IMR-90 (cell line): ENCODE measurements at regions not wholly inside any gene's neighbourhood (a gene's known extent, or its start where the extent isn't known, plus 50 kb on each side); places are given as distances from the start of the nearest gene placed in this dataset.

ENCODE experiments used
- ATAC-seq: fragments of 200-7000 bp; cut with Tn5 transposase; 2 replicates; pipeline ENCODE4 v1.9.1; 2020; ENCODE audit warnings: low read depth, mild to moderate bottlenecking, moderate library complexity
- BruUV-seq: library from RNA; stranded (reverse); fragments of 400-500 nt; replicated peaks from 2 replicates; lab custom pipeline; 2021; lab: Mats Ljungman, UMichigan
- CTCF ChIA-PET: fragments of 300-600 bp; formaldehyde crosslinking; extraction: SDS; loops from one replicate; lab custom pipeline; 2021; ENCODE audit warnings: antibody characterized with exemption; lab: Yijun Ruan, JAX
- POLR2A ChIA-PET: fragments of 300-600 bp; sonication (Branson Sonifier 250); formaldehyde crosslinking; loops from one replicate; lab custom pipeline; 2022; ENCODE audit warnings: antibody characterized with exemption; ENCODE audit not compliant: unreplicated experiment; lab: Charles Lee
- DNase-seq: peaks from one replicate; pipeline ENCODE4 v3.0.0; 2013
- H2AFZ ChIP-seq: replicated peaks from 2 replicates; pipeline ENCODE3; 2013; ENCODE audit warnings: low read length, mild to moderate bottlenecking; ENCODE audit not compliant: poor library complexity
- H2AK5ac ChIP-seq: 2 replicates; pipeline ENCODE4 v1.6.1; 2013; ENCODE audit warnings: low read depth, low read length, inconsistent platforms
- H2AK9ac ChIP-seq: replicated peaks from 2 replicates; pipeline ENCODE3; 2013; ENCODE audit warnings: mild to moderate bottlenecking, low read depth, low read length, moderate library complexity; ENCODE audit not compliant: poor library complexity
- H2BK120ac ChIP-seq: 2 replicates; pipeline ENCODE4 v1.6.1; 2013; ENCODE audit warnings: low read depth, low read length, inconsistent platforms
- H2BK15ac ChIP-seq: 3 replicates; pipeline ENCODE4 v1.6.1; 2013; ENCODE audit warnings: low read depth, low read length, inconsistent platforms
- H2BK20ac ChIP-seq: 2 replicates; pipeline ENCODE4 v1.6.1; 2013; ENCODE audit warnings: low read depth, mild to moderate bottlenecking, inconsistent platforms, low read length, moderate library complexity
- H2BK5ac ChIP-seq: 2 replicates; pipeline ENCODE4 v1.6.1; 2013; ENCODE audit warnings: mild to moderate bottlenecking, low read depth, low read length, inconsistent platforms; ENCODE audit not compliant: poor library complexity, severe bottlenecking
- H3K14ac ChIP-seq: replicated peaks from 2 replicates; pipeline ENCODE4 v1.6.1; 2013; ENCODE audit warnings: low read depth, low read length, inconsistent platforms
- H3K18ac ChIP-seq: 2 replicates; pipeline ENCODE4 v1.6.1; 2013; ENCODE audit warnings: low read depth, low read length, control low read depth
- H3K23ac ChIP-seq: 2 replicates; pipeline ENCODE4 v1.6.1; 2013; ENCODE audit warnings: low read depth, low read length, inconsistent platforms
- H3K27ac ChIP-seq: 2 replicates; pipeline ENCODE4 v1.5.1; 2013; ENCODE audit warnings: mild to moderate bottlenecking, control low read depth, low read length; ENCODE audit not compliant: insufficient read depth
- H3K27me3 ChIP-seq: 2 replicates; pipeline ENCODE4 v1.6.1; 2013; ENCODE audit warnings: low read length; ENCODE audit not compliant: control insufficient read depth, insufficient read depth
- H3K36me3 ChIP-seq: 2 replicates; pipeline ENCODE4 v1.6.1; 2013; ENCODE audit warnings: low read length, mixed read lengths; ENCODE audit not compliant: control insufficient read depth, insufficient read depth
- H3K4ac ChIP-seq: 2 replicates; pipeline ENCODE4 v1.6.1; 2013; ENCODE audit warnings: low read depth, low read length, inconsistent platforms
- H3K4me1 ChIP-seq: 2 replicates; pipeline ENCODE4 v1.6.1; 2013; ENCODE audit warnings: low read length, mixed read lengths; ENCODE audit not compliant: control insufficient read depth, insufficient read depth
- H3K4me2 ChIP-seq: 2 replicates; pipeline ENCODE4 v1.6.1; 2013; ENCODE audit warnings: low read depth, mild to moderate bottlenecking, control low read depth, low read length, moderate library complexity
- H3K4me3 ChIP-seq: 2 replicates; pipeline ENCODE4 v1.5.1; 2013; ENCODE audit warnings: low read depth, mild to moderate bottlenecking, control low read depth, low read length, moderate library complexity; ENCODE audit not compliant: insufficient read depth
- H3K56ac ChIP-seq: 2 replicates; pipeline ENCODE4 v1.6.1; 2013; ENCODE audit warnings: low read length, inconsistent platforms; ENCODE audit not compliant: insufficient read depth; ENCODE audit errors: extremely low read depth
- H3K79me1 ChIP-seq, 2 experiments: 2 replicates each; pipeline ENCODE4 v1.6.1; 2013; ENCODE audit warnings: low read length in 2 of 2, inconsistent platforms in 1 of 2, low read depth in 1 of 2
- H3K9ac ChIP-seq: 2 replicates; pipeline ENCODE4 v1.6.1; 2013; ENCODE audit warnings: low read depth, low read length, control low read depth
- H3K9me1 ChIP-seq: 2 replicates; pipeline ENCODE4 v1.6.1; 2013; ENCODE audit warnings: low read length, inconsistent platforms; ENCODE audit not compliant: insufficient read depth
- H3K9me3 ChIP-seq: 2 replicates; pipeline ENCODE4 v1.6.1; 2013; ENCODE audit warnings: low read length; ENCODE audit not compliant: control insufficient read depth, insufficient read depth
- H4K20me1 ChIP-seq: 2 replicates; pipeline ENCODE4 v1.6.1; 2013; ENCODE audit warnings: low read length, inconsistent platforms; ENCODE audit not compliant: insufficient read depth
- H4K5ac ChIP-seq: 2 replicates; pipeline ENCODE4 v1.6.1; 2013; ENCODE audit warnings: mild to moderate bottlenecking, low read depth, low read length, control low read depth
- H4K8ac ChIP-seq, 2 experiments: 2 replicates each; pipeline ENCODE4 v1.6.1; 2013; ENCODE audit warnings: low read depth in 2 of 2, low read length in 2 of 2, control low read depth in 1 of 2, inconsistent platforms in 1 of 2
- H4K91ac ChIP-seq: 2 replicates; pipeline ENCODE4 v1.6.1; 2013; ENCODE audit warnings: low read depth, low read length, inconsistent platforms; ENCODE audit not compliant: insufficient read depth
- BHLHE40 ChIP-seq: fragments of 150-350 bp; IDR thresholded peaks from 2 replicates; pipeline ENCODE4 v1.6.1; 2016; ENCODE audit warnings: mild to moderate bottlenecking, low read depth, low read length
- CEBPB ChIP-seq: IDR thresholded peaks from 2 replicates; pipeline ENCODE4 v1.6.1; 2012; ENCODE audit warnings: low read depth, low read length, improper control_type of control experiment
- ELK1 ChIP-seq: fragments of 150-350 bp; IDR thresholded peaks from 2 replicates; pipeline ENCODE4 v1.6.1; 2016; ENCODE audit warnings: low read depth, mild to moderate bottlenecking, low read length, moderate library complexity, borderline replicate concordance
- FOS ChIP-seq: fragments of 150-350 bp; IDR thresholded peaks from 2 replicates; pipeline ENCODE4 v1.6.1; 2016; ENCODE audit warnings: low read depth, low read length
- MAFK ChIP-seq: IDR thresholded peaks from 2 replicates; pipeline ENCODE4 v1.6.1; 2012; ENCODE audit warnings: low read depth, low read length, improper control_type of control experiment
- MAZ ChIP-seq: IDR thresholded peaks from 2 replicates; pipeline ENCODE4 v1.6.1; 2012; ENCODE audit warnings: low read depth, mild to moderate bottlenecking, low read length, improper control_type of control experiment, moderate library complexity, borderline replicate concordance
- MXI1 ChIP-seq: IDR thresholded peaks from 2 replicates; pipeline ENCODE4 v1.6.1; 2012; ENCODE audit warnings: low read depth, mild to moderate bottlenecking, low read length, moderate library complexity, borderline replicate concordance
- NFE2L2 ChIP-seq: fragments of 150-350 bp; IDR thresholded peaks from 2 replicates; pipeline ENCODE4 v1.6.1; 2016; ENCODE audit warnings: low read depth, mild to moderate bottlenecking, low read length
- POLR2A ChIP-seq: IDR thresholded peaks from 2 replicates; pipeline ENCODE4 v1.6.1; 2012; ENCODE audit warnings: mild to moderate bottlenecking, low read depth, low read length
- RAD21 ChIP-seq: IDR thresholded peaks from 2 replicates; pipeline ENCODE4 v1.6.1; 2012; ENCODE audit warnings: low read length, improper control_type of control experiment
- RCOR1 ChIP-seq: IDR thresholded peaks from 2 replicates; pipeline ENCODE4 v1.6.1; 2012; ENCODE audit warnings: mild to moderate bottlenecking, low read length, improper control_type of control experiment; ENCODE audit not compliant: insufficient replicate concordance
- RFX5 ChIP-seq: IDR thresholded peaks from 2 replicates; pipeline ENCODE4 v1.8.0; 2012; ENCODE audit warnings: low read depth, mild to moderate bottlenecking, low read length, moderate library complexity
- SMC3 ChIP-seq: fragments of 150-350 bp; IDR thresholded peaks from 2 replicates; pipeline ENCODE4 v1.6.1; 2016; ENCODE audit warnings: low read depth, mild to moderate bottlenecking, antibody characterized with exemption, low read length, moderate library complexity
- WGBS, 2 experiments: methylation state at CpG; one replicate each; pipeline versions ENCODE4 v1.1.5 to v1.1.7; 2013; ENCODE audit warnings: missing lambda C conversion rate in 2 of 2; ENCODE audit not compliant: insufficient read length in 1 of 2; ENCODE audit errors: extremely low coverage in 2 of 2; 5-methylcytosine and 5-hydroxymethylcytosine counted together
- dilution Hi-C: fragments of 300-500 bp; cut with HindIII; formaldehyde crosslinking; loops from one replicate; pipeline ENCODE4 v1.14.3; 2018; ENCODE audit warnings: low sequenced_read_pairs; ENCODE audit not compliant: unreplicated experiment
- in situ Hi-C: fragments of 300-500 bp; cut with MboI; formaldehyde crosslinking; loops from 3 replicates; pipeline ENCODE4 v1.14.3; 2019; ENCODE audit warnings: low sequenced_read_pairs, inconsistent platforms, mixed read lengths
- intact Hi-C: fragments of 100-400 bp; cut with micrococcal nuclease; formaldehyde crosslinking; loops from 2 replicates; pipeline ENCODE4 v1.10.0; 2022
- TF ChIP-seq, protein P1 (sequence below): conservative IDR thresholded peaks from 2 replicates; pipeline ENCODE4 v1.5.1; 2012; ENCODE audit warnings: mild to moderate bottlenecking, low read depth, low read length, improper control_type of control experiment
- TF ChIP-seq, protein P2 (sequence below): fragments of 150-350 bp; IDR thresholded peaks from 2 replicates; pipeline ENCODE4 v1.6.1; 2017; ENCODE audit warnings: mild to moderate bottlenecking, antibody characterized with exemption, low read length, low read depth

DNA sequence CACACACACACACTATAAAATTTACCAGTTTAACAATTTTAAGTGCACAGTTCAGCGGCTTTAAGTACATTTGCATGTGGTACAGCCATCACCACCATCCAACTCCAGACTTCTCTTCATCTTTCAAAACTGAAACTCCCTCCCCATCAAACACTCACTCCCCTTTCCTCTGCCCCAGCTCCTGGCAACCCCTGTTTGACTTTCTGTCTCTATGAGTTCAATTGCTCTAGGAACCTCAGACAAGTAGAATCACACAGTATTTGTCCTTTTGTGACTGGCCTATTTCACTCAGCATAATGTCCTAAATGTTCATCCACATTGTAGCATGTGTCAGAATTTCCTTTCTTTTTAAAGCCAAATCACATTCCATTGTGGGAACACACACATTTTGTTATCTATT lies 302.8 kb upstream of the FOXQ1 start:
- H3K4ac ChIP-seq, result no peak overlapping the region
- no peak overlapping the region for H2AK5ac ChIP-seq
- ChIA-PET POLR2A (no interaction called here), CTCF (no interaction called here)
- no peak overlapping the region for H3K9ac ChIP-seq
- no peaks in the 10 kb centered on the region for H4K20me1 ChIP-seq
- no peak overlapping the region for H4K8ac ChIP-seq
- intact Hi-C loops, result no loop called here
- dilution Hi-C loops, result no loop called here
- BruUV-seq, result no TSS peak
- H3K36me3 ChIP-seq, result no peaks in the 10 kb centered on the region
- no peak overlapping the region for H2BK15ac ChIP-seq
- peaks cover 17% of the 10 kb centered on the region for H3K27me3 ChIP-seq
- 60% methylated on average over 1 of the region's 1 CpG; no CpG with 5 or more reads in 1 of the 2 experiments for WGBS, 2 experiments
- no peak overlapping the region for H3K18ac ChIP-seq
- H3K14ac ChIP-seq, result no peak overlapping the region
- H3K56ac ChIP-seq, result no peak overlapping the region
- in situ Hi-C loops, result no loop called here
- no peaks in the 10 kb centered on the region for H3K9me1 ChIP-seq
- no peak overlapping the region for H4K5ac ChIP-seq
- no peaks in the 10 kb centered on the region for H3K4me1 ChIP-seq
- TF ChIP-seq CEBPB (no peak), MAZ (no peak), FOS (no peak), SMC3 (no peak), RFX5 (no peak), RCOR1 (no peak), POLR2A (no peak), RAD21 (no peak), MXI1 (no peak), MAFK (no peak), ELK1 (no peak), NFE2L2 (no peak), BHLHE40 (no peak)
- TF ChIP-seq, protein P1, sequence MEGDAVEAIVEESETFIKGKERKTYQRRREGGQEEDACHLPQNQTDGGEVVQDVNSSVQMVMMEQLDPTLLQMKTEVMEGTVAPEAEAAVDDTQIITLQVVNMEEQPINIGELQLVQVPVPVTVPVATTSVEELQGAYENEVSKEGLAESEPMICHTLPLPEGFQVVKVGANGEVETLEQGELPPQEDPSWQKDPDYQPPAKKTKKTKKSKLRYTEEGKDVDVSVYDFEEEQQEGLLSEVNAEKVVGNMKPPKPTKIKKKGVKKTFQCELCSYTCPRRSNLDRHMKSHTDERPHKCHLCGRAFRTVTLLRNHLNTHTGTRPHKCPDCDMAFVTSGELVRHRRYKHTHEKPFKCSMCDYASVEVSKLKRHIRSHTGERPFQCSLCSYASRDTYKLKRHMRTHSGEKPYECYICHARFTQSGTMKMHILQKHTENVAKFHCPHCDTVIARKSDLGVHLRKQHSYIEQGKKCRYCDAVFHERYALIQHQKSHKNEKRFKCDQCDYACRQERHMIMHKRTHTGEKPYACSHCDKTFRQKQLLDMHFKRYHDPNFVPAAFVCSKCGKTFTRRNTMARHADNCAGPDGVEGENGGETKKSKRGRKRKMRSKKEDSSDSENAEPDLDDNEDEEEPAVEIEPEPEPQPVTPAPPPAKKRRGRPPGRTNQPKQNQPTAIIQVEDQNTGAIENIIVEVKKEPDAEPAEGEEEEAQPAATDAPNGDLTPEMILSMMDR, result no peak
- TF ChIP-seq, protein P2, sequence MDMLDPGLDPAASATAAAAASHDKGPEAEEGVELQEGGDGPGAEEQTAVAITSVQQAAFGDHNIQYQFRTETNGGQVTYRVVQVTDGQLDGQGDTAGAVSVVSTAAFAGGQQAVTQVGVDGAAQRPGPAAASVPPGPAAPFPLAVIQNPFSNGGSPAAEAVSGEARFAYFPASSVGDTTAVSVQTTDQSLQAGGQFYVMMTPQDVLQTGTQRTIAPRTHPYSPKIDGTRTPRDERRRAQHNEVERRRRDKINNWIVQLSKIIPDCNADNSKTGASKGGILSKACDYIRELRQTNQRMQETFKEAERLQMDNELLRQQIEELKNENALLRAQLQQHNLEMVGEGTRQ, result no peak
- no peak overlapping the region for H3K4me2 ChIP-seq
- no peak overlapping the region for H3K27ac ChIP-seq
- H2BK5ac ChIP-seq, result no peak overlapping the region
- no peaks in the 10 kb centered on the region for H3K79me1 ChIP-seq
- no peak overlapping the region for H2BK120ac ChIP-seq
- H2AFZ ChIP-seq, result no peak overlapping the region
- no peak for DNase-seq
- peaks cover 8% of the 10 kb centered on the region for H3K9me3 ChIP-seq
- H4K91ac ChIP-seq, result no peak overlapping the region
- no peak overlapping the region for H2AK9ac ChIP-seq
- H3K23ac ChIP-seq, result no peak overlapping the region
- no peak for ATAC-seq
- H3K4me3 ChIP-seq, result no peak overlapping the region
- no peak overlapping the region for H2BK20ac ChIP-seq
